Cerebellar cortex (tissue), 1 donor: ENCODE measurements at regions not wholly inside any gene's neighbourhood (a gene's known extent, or its start where the extent isn't known, plus 50 kb on each side); places are given as distances from the start of the nearest gene placed in this dataset.
"Not testable (repeated sequence)": the region's sequence is repeated elsewhere in the genome, so short reads cannot be mapped to it uniquely, and the experiment has no call there.

ENCODE experiments used
- DNase-seq: peaks from one replicate; pipeline ENCODE4 v3.0.0-alpha.2; 2015; ENCODE audit warnings: low spot score

GRCh38 chr16:8452941-8453340, 137.4 kb downstream of the TMEM114 start:
- DNase-seq = no peak

- no peak for DNase-seq
Observed at GRCh38 chr16:8436931-8437330, 153.4 kb downstream of the TMEM114 start.

- DNase-seq = no peak
Observed at GRCh38 chr16:8431783-8432182, 158.5 kb downstream of the TMEM114 start.

- no peak for DNase-seq
Observed at GRCh38 chr16:8430401-8430800, 159.9 kb downstream of the TMEM114 start.

GRCh38 chr16:8426569-8426968, 163.7 kb downstream of the TMEM114 start:
- DNase-seq = no peak

- no peak for DNase-seq
Observed at GRCh38 chr16:8417145-8417544, 173.2 kb downstream of the TMEM114 start.

GRCh38 chr16:8408855-8409567, 181.3 kb downstream of the TMEM114 start:
- no peak for DNase-seq

GRCh38 chr16:8407351-8407750, 183.0 kb downstream of the TMEM114 start:
- DNase-seq = no peak

GRCh38 chr16:8403978-8404749, 186.1 kb downstream of the TMEM114 start:
- no peak for DNase-seq

- DNase-seq = no peak
Observed at GRCh38 chr16:8402981-8403843, 187.1 kb downstream of the TMEM114 start.

GRCh38 chr16:8400683-8401082, 189.6 kb downstream of the TMEM114 start:
- not testable (repeated sequence) for DNase-seq

- no peak for DNase-seq
Observed at GRCh38 chr16:8398548-8398947, 191.8 kb downstream of the TMEM114 start.

- no peak for DNase-seq
Observed at GRCh38 chr16:8397223-8397622, 193.1 kb downstream of the TMEM114 start.

- DNase-seq = no peak
Observed at GRCh38 chr16:8396463-8396862, 193.8 kb downstream of the TMEM114 start.

GRCh38 chr16:8391257-8391656, 199.1 kb downstream of the TMEM114 start:
- no peak for DNase-seq

GRCh38 chr16:8388684-8389083, 201.6 kb downstream of the TMEM114 start:
- DNase-seq = no peak

GRCh38 chr16:8381814-8382213, 208.5 kb downstream of the TMEM114 start:
- no peak for DNase-seq

- DNase-seq = no peak
Observed at GRCh38 chr16:8380311-8380710, 210.0 kb downstream of the TMEM114 start.

GRCh38 chr16:8377864-8378263, 212.4 kb downstream of the TMEM114 start:
- DNase-seq = no peak

GRCh38 chr16:8376858-8377257, 213.5 kb downstream of the TMEM114 start:
- no peak for DNase-seq

- no peak for DNase-seq
Observed at GRCh38 chr16:8376430-8376829, 213.9 kb downstream of the TMEM114 start.

GRCh38 chr16:8375232-8375587, 215.1 kb downstream of the TMEM114 start:
- DNase-seq = no peak
